Upper lobe of left lung (tissue), 4 donors: ENCODE measurements at regions not wholly inside any gene's neighbourhood (a gene's known extent, or its start where the extent isn't known, plus 50 kb on each side); places are given as distances from the start of the nearest gene placed in this dataset.

Experiments
- CTCF ChIP-seq, 6 experiments: fragments of 450-650 bp in 4 of 6; fragments of 200-600 bp in 2 of 6; sonication (generic) in 2 of 6; IDR thresholded peaks; one replicate each; pipeline ENCODE4 v1.5.1; 2016 to 2019; ENCODE audit warnings: antibody characterized with exemption in 6 of 6
- POLR2AphosphoS5 ChIP-seq, 2 donors: sonication (generic); formaldehyde crosslinking; IDR thresholded peaks; one replicate each; pipeline ENCODE4 v1.5.1; 2017; ENCODE audit warnings: antibody characterized with exemption in 2 of 2

- TF ChIP-seq CTCF (IDR thresholded peaks at IDR 0.05) (no peak), POLR2AphosphoS5 (IDR thresholded peaks at IDR 0.05) (no peak)
Measured at GRCh38 chr4:111040904-111041303, 418.0 kb upstream of the PITX2 start.
